HL-60 (cell line): ENCODE measurements at regions not wholly inside any gene's neighbourhood (a gene's known extent, or its start where the extent isn't known, plus 50 kb on each side); places are given as distances from the start of the nearest gene placed in this dataset.

ENCODE experiments used
- CTCF ChIP-seq: IDR thresholded peaks from one replicate; pipeline ENCODE4 v1.5.1; 2011; ENCODE audit warnings: low read length, control low read depth, inconsistent platforms; ENCODE audit not compliant: insufficient read depth
- GABPA ChIP-seq: IDR thresholded peaks from 2 replicates; pipeline ENCODE4 v1.6.1; 2012; ENCODE audit warnings: low read depth
- POLR2AphosphoS5 ChIP-seq: IDR thresholded peaks from 2 replicates; pipeline ENCODE4 v1.6.1; 2012; ENCODE audit warnings: low read depth
- REST ChIP-seq: IDR thresholded peaks from 2 replicates; pipeline ENCODE4 v1.6.1; 2012; ENCODE audit warnings: low read depth; ENCODE audit not compliant: insufficient replicate concordance
- SPI1 ChIP-seq: IDR thresholded peaks from 2 replicates; pipeline ENCODE4 v1.6.1; 2012; ENCODE audit warnings: low read depth, mild to moderate bottlenecking, borderline replicate concordance

GRCh38 chr4:3676196-3676595 lies 90.0 kb upstream of the ADRA2C start:
- no peak for TF ChIP-seq CTCF
- TF ChIP-seq POLR2AphosphoS5: no peak
- no peak for TF ChIP-seq SPI1
- TF ChIP-seq GABPA: no peak
- no peak for TF ChIP-seq REST
